GM23248 (cell line): ENCODE measurements at regions not wholly inside any gene's neighbourhood (a gene's known extent, or its start where the extent isn't known, plus 50 kb on each side); places are given as distances from the start of the nearest gene placed in this dataset.

Experiments
- EZH2 ChIP-seq: fragments of 200-600 bp; sonication (generic); IDR thresholded peaks from 2 replicates; pipeline ENCODE4 v1.6.1; 2018; ENCODE audit warnings: antibody characterized with exemption, mild to moderate bottlenecking; ENCODE audit not compliant: insufficient read depth, poor library complexity, severe bottlenecking
- EZH2phosphoT487 ChIP-seq: fragments of 200-600 bp; sonication (generic); IDR thresholded peaks from 2 replicates; pipeline ENCODE4 v1.6.1; 2018; ENCODE audit warnings: antibody characterized with exemption, moderate library complexity, mild to moderate bottlenecking, low read depth; ENCODE audit not compliant: insufficient read depth

GRCh38 chr15:69597061-69597592 lies 144.5 kb downstream of the RPLP1 start:
- TF ChIP-seq EZH2 (no peak), EZH2phosphoT487 (no peak)
